CD1c-positive myeloid dendritic cell (primary cell): ENCODE measurements at regions not wholly inside any gene's neighbourhood (a gene's known extent, or its start where the extent isn't known, plus 50 kb on each side); places are given as distances from the start of the nearest gene placed in this dataset.

ENCODE experiments used
- DNase-seq: peaks from one replicate; pipeline ENCODE4 v3.0.0-alpha.2; 2016; ENCODE audit errors: extremely low spot score

DNA sequence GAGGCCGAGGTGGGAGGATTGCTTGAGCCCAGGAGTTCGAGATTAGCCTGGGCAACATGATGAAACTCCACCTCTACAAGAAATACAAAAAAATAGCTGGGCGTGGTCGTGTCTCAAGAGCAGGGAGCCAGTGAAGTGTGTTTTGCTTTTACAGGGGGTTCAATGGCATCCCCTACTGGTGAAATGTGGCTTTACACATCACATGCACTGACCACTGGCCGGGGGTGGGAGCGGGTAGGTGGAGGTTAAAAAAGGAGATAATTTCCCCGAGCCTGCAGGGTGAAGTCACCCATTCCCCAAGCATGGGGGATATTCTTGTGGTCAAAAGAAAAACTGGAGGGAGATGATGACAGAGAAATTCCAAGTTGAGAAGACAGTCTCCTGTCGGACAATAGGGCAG is 63.6 kb upstream of the PWP1 start:
- DNase-seq = peak; percentile 17

DNA sequence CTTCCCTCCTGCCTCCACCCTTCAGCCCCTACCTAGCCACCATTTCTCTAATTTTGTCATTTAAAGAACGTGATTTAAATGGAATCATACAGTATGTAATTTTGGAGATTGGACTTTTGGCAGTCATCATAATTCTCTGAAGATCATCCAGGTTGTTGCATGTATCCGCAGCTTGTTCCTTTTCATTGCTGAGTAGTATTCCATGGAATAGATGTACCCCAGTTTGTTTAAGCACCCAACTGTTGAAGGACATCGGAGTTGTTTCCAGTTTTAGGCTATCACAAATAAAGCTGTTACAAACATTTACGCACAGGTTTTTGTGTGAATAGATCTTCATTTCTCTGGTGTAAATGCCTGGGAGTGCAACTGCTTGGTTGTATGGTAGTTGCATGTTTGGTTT is 61.1 kb upstream of the PWP1 start:
- no peak for DNase-seq

DNA sequence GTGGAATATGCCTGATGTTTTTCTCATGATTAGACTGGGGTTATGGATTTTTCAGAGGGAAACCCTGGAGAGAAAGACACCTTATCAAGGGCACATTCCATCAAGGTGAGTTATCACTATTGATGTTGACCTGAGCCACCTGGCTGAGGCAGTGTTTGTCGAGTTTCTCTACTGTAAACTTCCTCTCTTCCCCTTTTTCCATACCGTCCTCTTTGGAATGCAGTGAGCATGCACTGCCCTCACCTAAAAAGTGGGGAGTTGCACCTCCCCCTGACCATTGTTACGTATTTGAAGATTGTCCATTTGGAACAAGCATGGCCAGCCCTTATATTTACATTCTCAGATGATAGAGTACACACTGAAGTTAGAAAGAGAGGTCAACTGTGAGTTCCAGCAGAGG is 53.9 kb upstream of the PWP1 start:
- no peak for DNase-seq

DNA sequence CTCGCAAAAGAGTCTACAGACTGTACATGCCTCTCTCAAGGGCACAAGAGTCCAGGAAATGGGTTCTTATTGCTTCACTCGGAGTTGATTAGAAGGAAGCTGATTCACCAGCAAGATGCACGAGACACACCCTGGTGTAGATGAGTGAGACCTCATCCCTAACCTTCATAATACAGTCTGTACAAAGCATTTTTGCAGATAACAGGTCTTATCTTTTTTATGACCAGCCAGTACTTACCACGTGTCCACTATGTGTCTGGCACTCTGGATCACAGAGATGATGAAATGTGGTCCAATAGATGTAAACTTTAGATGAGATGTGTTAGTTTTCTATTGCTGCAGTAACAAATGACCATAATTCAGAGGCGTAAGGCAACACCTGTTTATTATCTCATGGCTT is 53.4 kb upstream of the PWP1 start:
- no peak for DNase-seq

DNA sequence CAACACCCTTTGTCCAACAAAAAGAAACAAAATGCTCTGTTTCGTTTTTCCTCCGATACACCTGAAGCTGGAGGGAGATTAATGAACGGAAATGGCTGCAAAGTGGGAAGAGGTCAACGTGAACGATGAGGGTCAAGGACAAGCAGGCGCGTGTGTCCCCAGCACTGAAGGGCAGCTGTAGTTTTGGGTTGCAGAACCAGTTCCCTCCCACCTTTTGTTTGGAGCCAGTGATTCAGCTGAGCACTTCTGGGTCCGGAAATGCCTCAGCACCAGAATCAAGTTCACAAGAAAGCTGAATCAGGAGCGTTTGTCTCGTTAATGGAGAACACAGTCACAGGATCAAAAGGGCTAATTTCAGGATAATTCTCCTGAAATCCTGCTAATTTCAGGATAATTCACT is 51.1 kb upstream of the PWP1 start:
- DNase-seq = no peak

DNA sequence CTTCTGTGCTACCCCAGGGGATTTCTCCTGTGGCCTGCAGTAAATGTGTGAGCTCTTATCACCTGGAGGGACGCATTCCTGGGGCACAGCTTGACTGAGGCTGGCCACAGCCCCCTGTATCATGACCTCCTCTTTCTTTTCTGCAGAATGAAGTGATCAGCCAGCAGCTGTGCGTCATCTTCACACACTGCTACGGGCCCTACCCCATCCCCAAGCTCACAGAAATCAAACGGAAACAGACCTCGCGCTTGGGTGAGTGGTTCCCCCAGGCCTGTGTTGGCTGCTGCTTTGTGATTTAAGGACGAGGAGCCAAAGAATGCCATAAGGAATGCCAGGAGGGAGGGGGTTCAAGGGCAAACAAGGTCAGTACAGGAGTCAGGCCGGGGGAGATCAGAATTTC is 50.5 kb upstream of the PWP1 start:
- DNase-seq = no peak
